GM21367 (cell line): ENCODE measurements at regions not wholly inside any gene's neighbourhood (a gene's known extent, or its start where the extent isn't known, plus 50 kb on each side); places are given as distances from the start of the nearest gene placed in this dataset.

Source experiments
- ATAC-seq: cut with Tn5 transposase; IDR thresholded peaks from one replicate; pipeline ENCODE4 v1.9.1; 2021; ENCODE audit not compliant: unreplicated experiment

- no peak for ATAC-seq
These were observed 323.5 kb upstream of the NFE2L3 start for GRCh38 chr7:25828468-25828867.

- no peak for ATAC-seq
These were observed 322.3 kb upstream of the NFE2L3 start for GRCh38 chr7:25829663-25830062.

GRCh38 chr7:25830215-25830614, 321.8 kb upstream of the NFE2L3 start:
- ATAC-seq, result no peak

- no peak for ATAC-seq
These were observed 320.8 kb upstream of the NFE2L3 start for GRCh38 chr7:25831062-25831691.

- ATAC-seq, result no peak
These were observed 320.1 kb upstream of the NFE2L3 start for GRCh38 chr7:25831831-25832411.

GRCh38 chr7:25832456-25832855, 319.5 kb upstream of the NFE2L3 start:
- no peak for ATAC-seq

GRCh38 chr7:25832929-25833328, 319.1 kb upstream of the NFE2L3 start:
- no peak for ATAC-seq

- ATAC-seq, result no peak
These were observed 317.9 kb upstream of the NFE2L3 start for GRCh38 chr7:25834050-25834449.

- ATAC-seq, result no peak
These were observed 316.8 kb upstream of the NFE2L3 start for GRCh38 chr7:25835197-25835596.

- ATAC-seq, result no peak
These were observed 312.8 kb upstream of the NFE2L3 start for GRCh38 chr7:25839084-25839769.

- ATAC-seq, result no peak
These were observed 311.7 kb upstream of the NFE2L3 start for GRCh38 chr7:25840209-25840792.

GRCh38 chr7:25841575-25841974, 310.4 kb upstream of the NFE2L3 start:
- no peak for ATAC-seq

GRCh38 chr7:25842201-25842733, 309.7 kb upstream of the NFE2L3 start:
- ATAC-seq, result no peak

- no peak for ATAC-seq
These were observed 308.5 kb upstream of the NFE2L3 start for GRCh38 chr7:25843467-25843866.

GRCh38 chr7:25844102-25844870, 307.7 kb upstream of the NFE2L3 start:
- ATAC-seq, result no peak

GRCh38 chr7:25845464-25845863, 306.5 kb upstream of the NFE2L3 start:
- ATAC-seq, result no peak

- ATAC-seq, result no peak
These were observed 305.3 kb upstream of the NFE2L3 start for GRCh38 chr7:25846722-25847121.

GRCh38 chr7:25847336-25848070, 304.5 kb upstream of the NFE2L3 start:
- ATAC-seq, result no peak

- no peak for ATAC-seq
These were observed 302.4 kb upstream of the NFE2L3 start for GRCh38 chr7:25849500-25850184.

- ATAC-seq, result no peak
These were observed 301.8 kb upstream of the NFE2L3 start for GRCh38 chr7:25850216-25850615.
